ENCODE measurements at regions not wholly inside any gene's neighbourhood (a gene's known extent, or its start where the extent isn't known, plus 50 kb on each side); places are given as distances from the start of the nearest gene placed in this dataset.

- TF ChIP-seq TSHZ2 (CRISPR knock-in tag; IDR thresholded peaks at IDR 0.05) (no peak), BACH2 (CRISPR knock-in tag; IDR thresholded peaks at IDR 0.05; ENCODE audit: borderline replicate concordance) (no peak), PPARA (CRISPR knock-in tag; IDR thresholded peaks at IDR 0.05; ENCODE audit: borderline replicate concordance) (no peak)
These were observed 136.5 kb downstream of the NEUROD6 start (continued) for GRCh38 chr7:31204071-31204470.

- no peak for ATAC-seq
- TF ChIP-seq CREB5 (CRISPR knock-in tag; IDR thresholded peaks at IDR 0.05; ENCODE audit: low read depth) (no peak), POU6F1 (CRISPR knock-in tag; IDR thresholded peaks at IDR 0.05; ENCODE audit: borderline replicate concordance, low read depth) (no peak), ZNF8 (CRISPR knock-in tag; IDR thresholded peaks at IDR 0.05) (no peak), SNAI2 (CRISPR knock-in tag; IDR thresholded peaks at IDR 0.05) (no peak), TCF4 (CRISPR knock-in tag; IDR thresholded peaks at IDR 0.05; ENCODE audit: borderline replicate concordance) (no peak), RARB (CRISPR knock-in tag; IDR thresholded peaks at IDR 0.05) (no peak), OSR1 (CRISPR knock-in tag; IDR thresholded peaks at IDR 0.05) (no peak), GLIS3 (CRISPR knock-in tag; IDR thresholded peaks at IDR 0.05) (no peak), CSDC2 (CRISPR knock-in tag; IDR thresholded peaks at IDR 0.05) (no peak), ZNF565 (CRISPR knock-in tag; conservative IDR thresholded peaks at IDR 0.05; ENCODE audit: low read depth) (no peak), PATZ1 (CRISPR knock-in tag; IDR thresholded peaks at IDR 0.05; ENCODE audit: borderline replicate concordance) (no peak), TSHZ2 (CRISPR knock-in tag; IDR thresholded peaks at IDR 0.05) (no peak), ESRRG (CRISPR knock-in tag; IDR thresholded peaks at IDR 0.05) (no peak), TOX (CRISPR knock-in tag; IDR thresholded peaks at IDR 0.05; ENCODE audit: borderline replicate concordance) (no peak), ZFP30 (CRISPR knock-in tag; IDR thresholded peaks at IDR 0.05) (no peak)
These were observed 137.0 kb downstream of the NEUROD6 start for GRCh38 chr7:31203551-31203950.

GRCh38 chr7:31202801-31203200 lies 137.7 kb downstream of the NEUROD6 start:
- no peak for ATAC-seq
- TF ChIP-seq RARB (CRISPR knock-in tag; IDR thresholded peaks at IDR 0.05) = no peak
- TF ChIP-seq GLIS3 (CRISPR knock-in tag; IDR thresholded peaks at IDR 0.05) = no peak
- no peak for TF ChIP-seq SNAI2 (CRISPR knock-in tag; IDR thresholded peaks at IDR 0.05)
- TF ChIP-seq ZFP3 (CRISPR knock-in tag; IDR thresholded peaks at IDR 0.05) = no peak
- TF ChIP-seq ARNTL (CRISPR knock-in tag; IDR thresholded peaks at IDR 0.05; ENCODE audit: borderline replicate concordance, low read depth) = no peak
- TF ChIP-seq TOX (CRISPR knock-in tag; IDR thresholded peaks at IDR 0.05; ENCODE audit: borderline replicate concordance) = no peak
- no peak for TF ChIP-seq ZNF565 (CRISPR knock-in tag; conservative IDR thresholded peaks at IDR 0.05; ENCODE audit: low read depth)
- no peak for TF ChIP-seq PPARA (CRISPR knock-in tag; IDR thresholded peaks at IDR 0.05; ENCODE audit: borderline replicate concordance)
- TF ChIP-seq ZC3H10 (CRISPR knock-in tag; IDR thresholded peaks at IDR 0.05) = no peak

Data from SK-N-SH treated with all-trans-retinoic acid at 6 μM for 48 hours (cell line).